Forelimb muscle (tissue), 1 donor: ENCODE measurements at regions not wholly inside any gene's neighbourhood (a gene's known extent, or its start where the extent isn't known, plus 50 kb on each side); places are given as distances from the start of the nearest gene placed in this dataset.
A peak's percentile ranks its signal among the peaks of the same experiment; 100 is the strongest.

Source experiments
- DNase-seq: peaks from one replicate; pipeline ENCODE4 v3.0.0-alpha.2; 2013; ENCODE audit warnings: low read depth

- DNase-seq: peak; percentile 72
These were observed 283.2 kb upstream of the HSF2 start for GRCh38 chr6:122116119-122116834.

- DNase-seq: peak; percentile 94
These were observed 282.4 kb upstream of the HSF2 start for GRCh38 chr6:122116835-122117627.

GRCh38 chr6:122118945-122119506 is 280.4 kb upstream of the HSF2 start:
- no peak for DNase-seq

GRCh38 chr6:122122202-122122601 is 277.2 kb upstream of the HSF2 start:
- DNase-seq: no peak

GRCh38 chr6:122122686-122123085 is 276.8 kb upstream of the HSF2 start:
- DNase-seq: no peak

GRCh38 chr6:122124908-122125307 is 274.5 kb upstream of the HSF2 start:
- no peak for DNase-seq

GRCh38 chr6:122126894-122127293 is 272.6 kb upstream of the HSF2 start:
- no peak for DNase-seq

GRCh38 chr6:122128445-122128844 is 271.0 kb upstream of the HSF2 start:
- DNase-seq: no peak

GRCh38 chr6:122129313-122130025 is 270.0 kb upstream of the HSF2 start:
- no peak for DNase-seq

GRCh38 chr6:122130026-122130348 is 269.5 kb upstream of the HSF2 start:
- DNase-seq: no peak

- no peak for DNase-seq
These were observed 268.9 kb upstream of the HSF2 start for GRCh38 chr6:122130518-122130917.

GRCh38 chr6:122136386-122136785 is 263.1 kb upstream of the HSF2 start:
- DNase-seq: no peak

GRCh38 chr6:122140031-122140430 is 259.4 kb upstream of the HSF2 start:
- no peak for DNase-seq

GRCh38 chr6:122141246-122141645 is 258.2 kb upstream of the HSF2 start:
- DNase-seq: no peak

GRCh38 chr6:122143813-122144601 is 255.4 kb upstream of the HSF2 start:
- no peak for DNase-seq

GRCh38 chr6:122145246-122145645 is 254.2 kb upstream of the HSF2 start:
- no peak for DNase-seq

- no peak for DNase-seq
These were observed 253.7 kb upstream of the HSF2 start for GRCh38 chr6:122145741-122146240.

GRCh38 chr6:122147291-122147690 is 252.2 kb upstream of the HSF2 start:
- DNase-seq: no peak

- DNase-seq: no peak
These were observed 248.4 kb upstream of the HSF2 start for GRCh38 chr6:122151066-122151465.

- no peak for DNase-seq
These were observed 247.7 kb upstream of the HSF2 start for GRCh38 chr6:122151763-122152162.

- DNase-seq: no peak
These were observed 245.9 kb upstream of the HSF2 start for GRCh38 chr6:122153557-122153956.
